GM12874 (cell line): ENCODE measurements at regions not wholly inside any gene's neighbourhood (a gene's known extent, or its start where the extent isn't known, plus 50 kb on each side); places are given as distances from the start of the nearest gene placed in this dataset.

Source experiments
- CTCF ChIP-seq: IDR thresholded peaks from 2 replicates; pipeline ENCODE4 v1.5.1; 2011; ENCODE audit warnings: low read depth, mild to moderate bottlenecking, control low read depth, low read length, moderate library complexity; ENCODE audit not compliant: insufficient read depth

DNA sequence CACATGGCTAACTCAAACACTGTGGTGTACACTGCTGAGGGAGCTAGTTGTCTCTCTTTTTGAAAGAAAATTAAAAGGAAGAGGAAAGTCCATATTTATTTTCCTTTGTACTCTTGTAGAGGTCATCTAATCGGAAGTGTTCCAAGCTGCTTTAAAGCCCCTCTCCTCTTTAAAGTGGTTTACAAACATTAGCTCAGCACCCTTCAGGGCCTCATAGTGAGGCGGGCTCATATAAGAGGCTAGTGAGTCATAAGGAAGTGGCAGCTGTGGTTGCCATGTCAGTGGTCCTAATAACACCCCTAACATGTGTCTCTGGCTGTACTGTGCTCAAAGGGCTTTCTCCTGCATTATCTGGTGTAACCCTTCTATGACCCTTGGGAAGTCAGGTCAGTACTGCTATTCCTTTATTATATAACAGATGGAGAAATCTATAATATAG, 104.4 kb upstream of the SERBP1 start:
- TF ChIP-seq CTCF: no peak

DNA sequence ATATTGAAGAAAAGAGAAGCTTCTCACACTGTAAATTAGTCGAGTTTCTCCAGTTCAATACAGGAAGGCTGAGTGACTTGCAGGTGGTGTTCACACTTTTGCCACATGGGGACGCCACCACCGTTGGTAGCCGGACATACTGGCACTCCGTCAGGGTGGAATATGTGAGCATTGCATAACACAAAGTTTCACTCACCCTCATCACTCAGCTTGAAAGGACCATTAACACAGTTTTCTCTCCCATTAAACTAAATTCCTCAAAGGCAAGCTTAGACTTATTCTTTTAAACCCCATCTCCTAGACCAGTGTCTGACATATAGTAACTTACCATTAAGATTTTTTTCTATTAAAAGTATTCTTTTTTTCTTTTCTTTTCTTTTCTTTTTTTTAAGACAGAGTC, 105.3 kb upstream of the SERBP1 start:
- TF ChIP-seq CTCF: peak; percentile 94

DNA sequence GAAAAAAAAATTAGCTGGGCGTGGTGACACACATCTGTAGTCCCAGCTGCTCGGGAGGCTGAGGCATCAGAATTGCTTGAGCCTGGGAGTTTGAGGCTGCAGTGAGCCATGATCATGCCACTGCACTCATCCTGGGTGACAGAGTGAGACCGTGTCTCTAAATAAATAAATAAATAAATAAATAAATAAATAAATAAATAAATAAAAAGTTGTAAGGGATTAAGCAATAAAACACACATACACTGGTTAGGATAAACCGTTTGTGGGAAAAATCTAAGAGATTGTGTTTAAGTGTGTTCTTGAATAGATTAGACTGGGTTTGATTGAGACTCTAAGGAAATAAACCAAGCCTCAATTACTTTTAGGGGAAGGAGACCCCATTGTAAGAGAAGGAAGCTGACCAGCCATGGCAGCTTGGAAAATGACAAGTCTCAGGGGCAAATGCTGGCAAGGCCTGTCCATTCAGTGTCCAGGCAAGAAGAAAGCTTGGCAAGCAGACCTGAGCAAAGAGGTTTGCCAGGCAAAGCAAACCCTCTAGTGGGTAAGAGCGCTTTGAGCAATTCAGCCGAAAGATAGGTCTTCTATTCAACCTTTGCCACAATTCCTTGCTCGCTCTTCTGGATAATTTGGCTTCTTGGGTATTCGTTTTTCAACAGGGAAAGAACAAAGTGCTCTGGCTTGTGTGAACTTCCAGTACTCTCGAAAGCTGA, 106.9 kb upstream of the SERBP1 start:
- TF ChIP-seq CTCF: no peak

DNA sequence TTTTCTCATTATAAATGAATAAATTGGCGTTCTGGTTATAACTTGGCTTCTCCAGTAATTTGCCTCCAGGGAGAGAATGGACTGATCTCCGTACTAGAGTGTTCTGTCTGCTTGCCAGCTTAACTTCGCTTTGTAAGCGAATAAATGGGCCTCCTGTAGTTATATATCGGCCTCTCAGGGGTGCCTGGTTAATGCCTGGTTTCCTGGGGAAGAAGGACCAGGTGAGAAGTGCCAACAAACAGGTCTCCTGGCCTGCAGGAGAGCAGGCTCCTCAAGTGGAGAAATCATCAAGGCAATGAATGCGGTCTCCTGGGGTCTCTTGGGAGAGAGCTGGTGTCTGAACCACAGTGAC, 107.4 kb upstream of the SERBP1 start:
- no peak for TF ChIP-seq CTCF

DNA sequence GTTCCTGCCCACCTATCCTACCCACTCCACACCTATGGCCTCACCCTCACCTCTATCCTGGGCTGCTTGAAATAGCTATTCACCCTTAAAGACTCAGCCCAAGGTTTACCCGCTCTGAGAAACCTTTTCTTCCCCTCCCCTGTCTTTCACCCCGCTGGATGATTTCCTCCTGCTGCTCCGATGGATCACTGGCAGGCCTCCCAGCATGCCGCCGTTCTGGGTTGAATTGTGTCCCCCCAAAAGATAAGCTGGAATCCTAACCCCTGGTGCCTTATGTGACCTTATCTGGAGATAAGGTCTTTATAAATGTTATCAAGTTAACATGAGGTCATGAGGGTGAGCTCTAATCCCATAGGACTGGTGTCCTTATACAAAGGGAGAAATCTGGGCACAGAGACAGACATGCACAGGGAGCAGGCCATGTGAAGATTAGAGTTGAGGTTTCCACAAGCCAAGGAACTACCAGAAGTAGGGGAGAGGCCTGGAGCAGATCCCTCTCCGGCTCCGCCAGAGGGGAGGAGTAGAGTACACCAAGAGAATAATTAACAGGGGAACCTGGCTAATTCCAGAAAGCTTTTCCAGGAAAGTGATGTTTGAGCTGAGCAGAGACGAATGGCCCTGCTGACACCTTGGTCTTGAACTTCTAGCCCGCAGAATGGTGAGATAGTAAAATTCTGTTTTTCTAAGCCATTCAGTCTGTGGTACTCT, 110.0 kb upstream of the SERBP1 start:
- TF ChIP-seq CTCF: no peak

GRCh38 chr1:67540733-67541125, 110.5 kb upstream of the SERBP1 start:
- TF ChIP-seq CTCF: no peak

DNA sequence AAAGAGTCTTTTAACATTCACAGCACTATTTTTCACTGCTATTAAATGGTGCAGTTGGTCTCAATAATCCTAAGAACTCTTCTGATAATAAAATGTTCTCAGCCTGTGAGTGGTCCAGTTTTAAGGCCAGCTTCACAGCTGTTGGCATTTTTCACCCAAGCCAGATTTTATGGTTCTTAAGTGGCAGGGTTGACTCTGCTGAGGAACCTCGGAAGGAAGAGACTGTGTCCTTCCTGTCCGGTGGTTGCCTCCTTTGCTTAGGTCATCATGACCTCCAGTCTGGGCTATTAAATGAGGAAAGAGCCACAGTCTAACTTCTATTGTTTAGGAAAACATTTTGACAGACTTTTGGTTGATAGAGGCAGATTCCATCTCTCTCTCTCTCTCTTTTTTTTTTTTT, 112.5 kb upstream of the SERBP1 start:
- no peak for TF ChIP-seq CTCF
